ENCODE measurements at regions not wholly inside any gene's neighbourhood (a gene's known extent, or its start where the extent isn't known, plus 50 kb on each side); places are given as distances from the start of the nearest gene placed in this dataset.
"Not testable (repeated sequence)": the region's sequence is repeated elsewhere in the genome, so short reads cannot be mapped to it uniquely, and the experiment has no call there.

DNA sequence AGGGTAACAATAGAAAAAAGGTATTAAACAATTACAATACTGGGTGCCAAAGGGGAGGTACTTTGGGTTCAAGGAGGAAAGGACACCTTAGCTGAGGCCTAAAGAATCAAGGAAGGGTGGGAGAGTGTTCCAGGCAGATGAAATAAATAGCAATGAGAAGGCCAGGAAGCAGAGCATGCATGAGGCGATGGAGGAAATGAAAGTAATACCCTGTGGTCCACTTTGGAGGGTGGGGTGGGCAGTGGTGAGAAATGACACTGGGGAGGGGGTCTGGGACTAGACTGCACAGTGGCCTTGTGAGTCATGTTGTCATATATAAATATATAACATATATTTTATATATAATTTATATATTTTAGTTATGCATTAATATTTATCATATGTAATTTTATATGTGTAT is 55.9 kb downstream of the BHLHE40 start:
- ATAC-seq (ENCODE audit: poor library complexity): no peak
- no peak for DNase-seq
- intact Hi-C loops (cut with DNase I): no loop called here

DNA sequence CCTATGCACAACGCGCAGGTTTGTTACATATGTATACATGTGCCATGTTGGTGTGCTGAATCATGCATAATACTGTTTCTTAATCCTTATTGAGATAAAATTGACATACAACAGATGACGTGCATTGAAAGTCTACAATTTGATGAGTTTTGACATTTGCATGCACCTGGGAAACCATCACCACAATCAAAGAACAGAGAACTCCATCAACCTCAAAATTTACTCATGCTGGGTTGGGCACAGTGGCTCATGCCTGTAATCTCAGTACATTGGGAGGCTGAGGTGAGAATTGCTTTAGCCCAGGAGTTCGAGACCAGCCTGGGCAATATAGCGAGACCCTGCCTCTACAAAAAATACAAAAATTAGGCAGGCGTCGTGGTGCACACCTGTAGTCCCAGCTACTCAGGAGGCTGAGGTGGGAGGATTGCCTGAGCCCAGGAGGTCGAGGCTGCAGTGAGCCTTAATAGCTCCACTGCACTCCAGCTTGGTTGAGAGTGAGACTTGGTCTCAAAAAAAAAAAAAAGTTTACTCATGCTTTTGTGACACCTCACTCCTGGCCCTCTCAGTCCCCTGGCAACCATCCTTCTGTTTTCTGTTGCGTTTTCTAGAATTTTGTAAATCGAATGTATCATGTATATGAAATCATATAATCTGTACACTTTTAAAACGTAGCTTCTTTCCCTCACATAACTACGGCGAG is 56.6 kb downstream of the BHLHE40 start:
- DNase-seq (no peak), ATAC-seq (ENCODE audit: poor library complexity) (no peak)
- intact Hi-C loops (cut with DNase I): no loop called here

DNA sequence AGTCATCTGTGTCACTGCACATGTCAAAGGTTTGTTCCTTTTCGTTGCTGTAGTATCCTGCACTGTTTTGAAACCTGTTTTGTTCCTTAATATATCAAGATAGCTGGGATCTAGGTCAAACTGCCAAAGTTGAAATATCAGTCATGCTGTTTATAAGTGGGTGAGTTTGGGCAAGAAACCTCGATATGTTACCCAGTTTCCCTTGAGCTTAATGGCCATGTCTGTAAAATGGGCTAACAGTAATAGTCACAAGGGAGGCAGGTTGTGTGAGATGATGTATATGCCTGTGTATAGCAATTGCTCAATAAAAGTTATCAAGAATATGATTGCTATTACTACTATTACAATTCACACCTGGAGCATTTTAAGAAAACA is 57.1 kb downstream of the BHLHE40 start:
- DNase-seq (no peak), ATAC-seq (ENCODE audit: poor library complexity) (no peak)
- intact Hi-C loops (cut with DNase I): no loop called here

DNA sequence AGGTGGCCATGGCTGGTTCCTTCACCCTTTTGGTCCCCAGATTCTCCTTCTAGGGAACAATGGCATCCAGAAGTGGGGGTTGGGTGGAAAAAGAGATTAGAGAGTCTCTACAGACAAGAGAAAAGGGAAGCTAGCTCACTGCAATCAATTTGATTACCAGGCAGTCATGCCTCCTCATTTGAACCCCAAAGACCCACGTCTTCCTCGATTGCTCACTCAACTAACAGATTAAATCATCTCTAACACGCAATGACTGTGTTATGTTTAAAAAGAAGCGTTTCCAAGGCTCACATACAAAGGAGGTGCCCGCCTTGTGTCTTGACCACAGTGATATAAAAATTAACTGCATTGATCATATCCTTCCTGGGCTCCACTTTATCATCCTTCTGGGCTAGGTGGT is 57.6 kb downstream of the BHLHE40 start:
- intact Hi-C loops (cut with DNase I): no loop called here
- DNase-seq (no peak), ATAC-seq (ENCODE audit: poor library complexity) (no peak)

DNA sequence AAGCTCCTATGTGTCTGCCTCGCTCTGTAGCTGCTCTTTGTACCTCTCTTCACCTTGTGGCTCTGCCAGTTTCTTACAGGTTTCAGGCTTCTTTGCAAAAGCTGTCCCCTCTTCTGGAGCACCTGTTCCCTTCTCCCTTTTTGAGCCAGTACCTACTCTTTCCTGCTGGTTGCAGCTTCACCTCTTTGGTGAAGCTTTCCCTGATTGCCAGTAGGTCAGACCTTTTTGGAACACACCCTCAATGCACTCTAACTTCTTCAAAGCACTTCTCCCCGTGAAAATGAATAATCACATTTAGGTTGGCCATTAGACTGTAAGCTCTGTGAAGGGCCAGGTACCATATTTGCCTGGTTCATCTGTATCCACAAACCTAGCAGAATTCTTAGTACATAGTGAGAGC is 60.3 kb downstream of the BHLHE40 start:
- intact Hi-C loops (cut with DNase I): no loop called here
- ATAC-seq (ENCODE audit: poor library complexity) (no peak), DNase-seq (no peak)

DNA sequence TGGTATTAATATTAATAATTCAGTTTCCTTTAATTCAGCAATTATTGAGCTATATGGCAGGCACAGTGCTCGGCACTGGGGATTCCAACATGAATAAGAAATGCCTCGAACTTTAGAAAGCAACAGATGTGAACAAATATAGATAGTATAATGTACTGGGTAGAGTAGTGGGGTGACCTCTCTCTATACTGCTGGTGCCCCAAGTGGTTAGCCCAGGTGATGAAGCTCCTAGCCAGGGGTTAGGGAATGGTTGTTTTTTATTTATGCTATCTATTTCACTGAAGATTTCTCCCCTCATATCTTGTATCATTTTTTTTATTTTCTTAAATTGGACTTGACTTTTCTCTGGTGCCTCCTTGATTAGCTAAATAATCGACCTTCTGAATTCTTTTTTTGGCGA is 62.1 kb downstream of the BHLHE40 start:
- intact Hi-C loops (cut with DNase I): no loop called here
- DNase-seq: no peak
- ATAC-seq (ENCODE audit: poor library complexity): no peak

DNA sequence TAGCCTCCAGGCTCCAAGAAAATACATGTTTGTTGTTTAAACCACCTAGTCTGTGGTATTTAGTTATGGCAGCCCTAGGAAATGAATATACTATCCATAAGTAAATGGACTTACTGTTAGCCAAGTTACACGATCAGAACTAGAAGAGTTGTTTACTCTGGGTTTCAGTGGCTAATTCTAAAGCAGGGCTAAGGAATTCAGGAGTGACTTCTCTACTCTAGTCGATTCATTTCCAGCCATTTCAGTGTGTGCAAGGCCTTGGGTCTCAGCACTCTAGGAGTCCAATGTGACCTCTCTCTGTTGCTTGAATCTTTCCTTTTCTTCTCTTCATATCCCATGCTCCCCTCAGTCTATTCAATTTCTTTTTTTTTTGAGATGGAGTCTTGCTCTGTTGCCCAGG is 66.7 kb downstream of the BHLHE40 start:
- DNase-seq (no peak), ATAC-seq (ENCODE audit: poor library complexity) (no peak)
- intact Hi-C loops (cut with DNase I): loop anchor here (5.0 kb wide), 1 partner anchor 329 kb away; no protein-coding TSS in a partner anchor

DNA sequence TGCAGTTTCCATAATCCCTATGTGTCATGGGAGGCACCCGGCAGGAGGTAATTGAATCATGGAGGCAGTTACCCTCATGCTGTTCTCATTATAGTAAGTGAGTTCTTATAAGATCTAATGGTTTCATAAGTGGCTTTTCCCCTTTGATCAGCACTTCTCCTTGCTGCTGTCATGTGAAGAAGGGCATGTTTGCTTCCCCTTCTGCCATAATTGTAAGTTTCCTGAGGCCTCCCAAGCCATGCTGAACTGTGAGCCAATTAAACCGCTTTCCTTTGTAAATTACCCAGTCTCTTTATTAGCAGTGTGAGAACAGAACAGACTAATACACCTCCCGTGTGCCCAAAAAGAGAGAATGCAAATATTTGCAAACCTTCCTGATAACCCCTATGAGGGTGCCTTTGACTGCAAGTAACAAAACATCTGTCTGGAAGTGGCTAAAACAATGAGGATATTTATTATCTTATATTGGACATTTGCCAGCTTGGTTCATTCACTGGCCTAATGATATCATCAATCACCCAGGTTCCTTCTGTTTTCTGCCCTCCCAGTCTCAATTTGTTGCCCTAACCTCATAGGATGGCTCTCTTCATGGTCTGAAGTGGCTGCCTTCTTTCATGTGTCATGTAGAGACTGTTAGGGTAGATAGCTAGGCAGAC is 68.7 kb downstream of the BHLHE40 start:
- no peak for DNase-seq
- intact Hi-C loops (cut with DNase I): loop anchor here (5.0 kb wide), 1 partner anchor 331 kb away; no protein-coding TSS in a partner anchor
- ATAC-seq (ENCODE audit: poor library complexity): no peak

DNA sequence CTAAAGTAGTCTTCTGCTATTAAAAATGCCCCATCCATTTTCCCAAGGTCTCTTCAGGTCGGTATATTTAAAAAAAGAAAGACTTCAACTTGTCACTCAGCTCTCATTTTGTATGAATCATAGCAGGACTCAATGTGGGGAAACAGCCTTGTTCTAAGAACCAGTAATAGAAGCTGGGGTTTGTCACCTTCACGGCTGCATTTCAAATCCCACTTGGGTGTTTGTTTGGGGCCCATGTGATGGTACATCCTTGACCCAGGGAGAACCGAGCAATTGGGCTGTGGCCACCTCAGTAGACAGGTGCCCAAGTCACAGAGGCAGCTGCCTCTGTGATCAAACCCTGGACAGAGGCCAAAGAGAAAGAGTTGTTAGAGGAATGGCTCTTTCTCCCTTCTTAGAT is 70.3 kb upstream of the ARL8B start:
- DNase-seq: no peak
- intact Hi-C loops (cut with DNase I): no loop called here
- no peak for ATAC-seq (ENCODE audit: poor library complexity)

DNA sequence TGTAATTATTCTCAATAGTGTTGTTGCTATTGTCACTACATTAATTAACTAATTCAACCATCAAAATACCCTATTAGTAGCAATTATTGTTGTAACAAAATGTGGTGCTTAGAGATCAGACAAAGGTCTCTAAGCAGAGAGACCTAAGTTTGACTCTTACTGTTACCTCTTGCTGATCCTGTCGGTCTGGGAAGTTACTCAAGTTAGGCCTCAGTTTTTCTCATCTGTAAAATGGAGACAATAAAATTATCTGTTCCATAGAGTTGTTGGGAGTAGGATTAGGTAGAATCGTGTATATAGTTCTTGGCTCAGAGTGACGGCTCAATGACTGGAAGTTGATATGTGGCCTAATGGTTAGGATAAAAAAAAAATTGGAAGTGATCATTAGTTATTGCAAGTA is 69.8 kb upstream of the ARL8B start:
- ATAC-seq (ENCODE audit: poor library complexity): no peak
- intact Hi-C loops (cut with DNase I): no loop called here
- no peak for DNase-seq

DNA sequence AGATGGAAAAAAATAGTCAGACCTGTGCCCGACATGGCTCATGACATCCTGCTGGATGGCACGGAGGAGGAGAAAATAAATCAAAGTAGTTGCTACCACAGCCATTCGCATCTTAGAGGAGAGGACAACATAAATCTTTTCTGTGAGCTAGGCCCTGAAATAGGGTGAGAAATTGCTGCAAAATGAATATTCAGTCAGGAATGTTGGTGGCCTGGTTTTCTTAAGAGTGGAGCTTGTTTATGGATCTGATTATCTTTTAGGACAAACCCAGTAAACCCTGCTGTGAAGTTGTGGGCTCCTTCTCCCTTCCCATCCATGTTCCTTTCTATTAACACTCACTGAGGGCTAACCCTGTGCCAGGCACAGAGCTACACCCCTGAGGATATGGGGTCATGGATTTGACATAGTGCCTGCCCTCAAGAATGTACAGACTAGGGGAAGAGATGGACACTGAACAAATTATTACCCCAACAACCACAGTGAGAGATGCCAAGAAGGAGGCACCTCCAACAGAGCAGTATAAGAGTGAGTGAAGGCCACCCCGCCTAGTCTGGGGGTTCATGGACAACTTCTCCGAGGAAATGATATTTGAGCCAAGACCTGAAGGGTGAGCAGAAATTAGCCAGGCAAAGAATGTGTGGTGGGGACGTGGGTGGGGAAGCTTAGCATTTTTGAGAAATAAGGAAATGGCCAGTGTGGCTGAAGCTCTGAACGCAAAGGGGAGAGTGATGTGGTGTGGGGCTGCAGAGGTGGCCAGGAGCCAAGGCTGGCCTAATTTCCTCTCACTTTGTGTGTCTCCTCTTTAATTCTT is 68.9 kb upstream of the ARL8B start:
- ATAC-seq (ENCODE audit: poor library complexity) (no peak), DNase-seq (no peak)
- intact Hi-C loops (cut with DNase I): no loop called here

DNA sequence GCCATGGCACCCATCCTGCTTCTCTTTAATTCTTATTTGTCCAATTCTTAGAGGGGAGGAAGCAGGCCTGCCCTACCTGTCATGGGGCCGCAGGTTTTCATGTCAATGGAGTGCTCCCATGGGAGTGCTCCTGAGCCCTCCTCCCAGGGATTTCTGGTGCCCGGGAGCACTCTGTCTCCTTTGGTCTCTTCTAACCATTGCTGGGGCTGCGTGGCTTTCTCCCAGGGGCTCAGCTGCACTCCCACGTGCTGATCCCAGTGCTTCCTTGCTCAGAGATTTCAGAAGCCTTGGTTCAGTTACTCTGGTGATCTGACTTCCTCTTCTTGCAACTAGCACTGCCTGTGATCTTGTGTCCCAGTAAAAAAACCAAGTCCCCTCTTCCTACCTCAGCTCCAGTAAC is 68.0 kb upstream of the ARL8B start:
- DNase-seq (no peak), ATAC-seq (ENCODE audit: poor library complexity) (no peak)
- intact Hi-C loops (cut with DNase I): no loop called here

DNA sequence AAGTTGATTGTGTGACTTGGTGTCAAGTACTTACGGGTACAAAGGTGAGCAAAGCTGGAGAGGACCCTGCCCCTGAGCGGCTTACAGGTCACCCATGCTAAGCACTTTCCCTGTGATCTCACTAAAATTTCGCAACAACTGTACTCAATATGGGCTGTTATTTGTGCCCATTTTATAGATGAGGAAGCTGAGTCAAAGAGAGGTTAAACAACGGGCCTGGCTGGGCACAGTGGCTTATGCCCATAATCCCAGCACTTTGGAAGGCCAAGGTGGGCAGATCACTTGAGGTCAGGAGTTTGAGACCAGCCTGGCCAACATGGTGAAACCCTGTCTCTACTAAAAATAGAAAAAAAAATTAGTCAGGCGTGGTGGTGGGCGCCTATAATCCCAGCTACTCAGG is 67.5 kb upstream of the ARL8B start:
- intact Hi-C loops (cut with DNase I); DNase-seq; ATAC-seq (ENCODE audit: poor library complexity): not testable (repeated sequence)

DNA sequence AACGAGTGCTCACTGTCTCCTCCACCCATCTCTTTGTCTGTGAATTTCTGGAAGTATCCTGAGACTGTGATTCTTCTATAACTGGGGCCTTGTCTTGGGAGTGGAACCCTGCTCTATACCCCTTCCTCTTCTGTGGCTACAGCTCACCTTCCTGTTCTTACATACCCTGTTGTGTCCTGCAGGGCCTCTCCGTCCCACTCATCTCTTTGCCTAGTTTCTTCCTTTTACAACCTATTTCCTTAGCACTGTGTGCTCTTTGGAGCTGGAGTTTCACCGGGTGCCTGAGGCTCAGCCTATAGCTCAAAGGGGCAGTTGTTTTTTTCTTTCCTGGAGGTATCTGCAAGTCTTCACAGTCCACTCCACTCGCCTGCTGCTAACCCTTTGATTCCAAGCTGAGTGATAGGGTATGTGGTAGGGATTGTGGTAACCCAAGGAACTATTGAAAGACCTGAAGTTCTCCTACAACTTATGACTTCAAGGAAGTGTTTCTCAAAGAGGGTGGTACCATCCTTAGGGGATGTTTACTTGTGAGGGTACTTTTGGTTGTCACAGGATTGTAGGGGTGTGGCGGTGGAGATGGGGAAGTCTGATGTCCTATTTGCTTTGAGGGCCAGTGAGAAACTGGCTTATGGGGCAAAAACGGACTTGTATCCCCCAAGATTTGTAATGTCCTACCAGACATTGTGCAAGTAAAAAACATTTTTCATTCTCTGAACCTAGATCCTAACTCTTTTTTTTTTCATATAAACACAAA is 66.6 kb upstream of the ARL8B start:
- DNase-seq: no peak
- ATAC-seq (ENCODE audit: poor library complexity): no peak
- intact Hi-C loops (cut with DNase I): loop anchor here (5.0 kb wide), 1 partner anchor 398 kb away; no protein-coding TSS in a partner anchor

DNA sequence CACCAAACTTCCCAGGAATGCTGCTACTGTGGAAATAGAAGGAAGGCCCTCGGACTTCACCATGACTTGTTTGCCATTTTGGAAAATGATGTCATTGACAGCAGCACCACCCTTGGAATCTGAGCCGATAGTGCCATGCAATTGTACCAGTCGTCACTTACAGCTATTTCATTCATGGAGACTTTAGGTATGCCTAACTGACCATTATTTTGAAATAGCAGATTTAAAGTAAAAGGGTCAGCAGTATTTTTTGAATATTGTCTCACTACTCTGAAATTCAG is 66.0 kb upstream of the ARL8B start:
- ATAC-seq (ENCODE audit: poor library complexity) (no peak), DNase-seq (no peak)
- intact Hi-C loops (cut with DNase I): loop anchor here (5.0 kb wide), 1 partner anchor 399 kb away; no protein-coding TSS in a partner anchor

DNA sequence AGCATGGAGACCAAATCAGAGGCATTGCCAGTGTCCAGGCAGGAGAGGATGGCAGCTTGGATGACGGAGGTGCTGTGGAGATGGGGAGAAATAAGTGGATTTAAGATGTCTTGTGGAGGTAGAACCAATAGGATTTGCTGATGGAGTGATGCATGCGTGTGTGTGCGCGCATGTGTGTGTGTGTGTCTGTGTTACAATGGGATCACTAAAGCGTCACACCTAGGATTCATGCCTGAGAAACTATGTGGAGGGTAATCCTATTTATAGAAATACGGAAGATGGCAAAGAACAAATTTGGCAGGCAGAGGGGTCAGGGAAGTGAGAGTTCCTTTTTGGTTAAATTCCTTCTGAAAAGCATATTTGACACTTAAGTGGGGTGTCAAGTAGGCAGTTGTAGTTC is 64.8 kb upstream of the ARL8B start:
- peak; percentile 40 for ATAC-seq (ENCODE audit: poor library complexity)
- DNase-seq: no peak
- intact Hi-C loops (cut with DNase I): loop anchor here (1.0 to 5.0 kb wide), 2 partner anchors 346 to 400 kb away; no protein-coding TSS in a partner anchor

DNA sequence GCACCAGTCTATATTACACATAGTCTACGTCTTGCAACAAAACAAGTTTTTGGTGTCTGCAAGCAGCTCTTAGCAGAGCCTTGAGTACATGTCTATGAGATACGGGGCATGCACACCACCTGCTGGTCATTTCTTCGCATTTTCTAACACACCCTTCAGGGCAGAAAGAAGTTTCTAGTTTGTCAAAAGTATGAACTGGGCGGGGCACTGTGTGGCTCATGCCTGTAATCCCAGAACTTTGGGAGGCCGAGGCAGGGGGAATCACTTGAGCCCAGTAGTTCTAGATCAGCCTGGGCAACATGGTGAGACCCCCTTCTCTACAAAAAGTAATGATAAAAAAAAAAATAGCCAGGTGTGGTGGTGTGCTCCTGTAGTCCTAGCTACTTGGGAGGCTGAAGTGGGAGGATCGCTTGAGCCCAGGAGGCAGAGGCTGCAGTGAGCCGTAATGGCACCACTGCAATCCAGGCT is 64.2 kb upstream of the ARL8B start:
- peak; percentile 95 for ATAC-seq (ENCODE audit: poor library complexity)
- intact Hi-C loops (cut with DNase I): loop anchor here (1.0 to 5.0 kb wide), 2 partner anchors 347 to 401 kb away; no protein-coding TSS in a partner anchor
- peak; percentile 73 for DNase-seq

DNA sequence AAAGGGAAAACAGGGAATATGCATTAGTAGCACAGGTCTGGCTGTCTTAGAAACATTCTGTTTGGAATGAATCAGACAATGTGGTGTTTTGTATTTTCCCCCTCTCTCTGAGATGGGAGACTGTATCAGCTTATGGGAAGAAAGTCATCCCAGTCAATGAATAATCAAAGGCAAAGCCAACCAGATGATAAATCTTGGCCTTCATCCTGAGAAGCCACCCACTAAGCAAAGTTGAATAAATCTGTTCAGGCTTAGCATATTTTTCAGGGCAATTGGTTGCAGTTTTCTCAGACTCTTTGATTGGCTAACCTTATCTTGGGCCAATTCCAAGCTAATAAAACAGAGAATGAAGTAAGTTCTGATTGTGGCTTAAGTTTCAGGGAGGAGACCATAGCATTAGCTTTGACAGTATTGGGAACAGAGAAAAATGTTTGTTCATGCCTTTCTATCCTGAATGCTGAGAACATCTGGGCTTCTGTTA is 63.6 kb upstream of the ARL8B start:
- intact Hi-C loops (cut with DNase I): loop anchor here (5.0 kb wide), 1 partner anchor 401 kb away; no protein-coding TSS in a partner anchor
- DNase-seq: no peak
- peak; percentile 6 for ATAC-seq (ENCODE audit: poor library complexity)

DNA sequence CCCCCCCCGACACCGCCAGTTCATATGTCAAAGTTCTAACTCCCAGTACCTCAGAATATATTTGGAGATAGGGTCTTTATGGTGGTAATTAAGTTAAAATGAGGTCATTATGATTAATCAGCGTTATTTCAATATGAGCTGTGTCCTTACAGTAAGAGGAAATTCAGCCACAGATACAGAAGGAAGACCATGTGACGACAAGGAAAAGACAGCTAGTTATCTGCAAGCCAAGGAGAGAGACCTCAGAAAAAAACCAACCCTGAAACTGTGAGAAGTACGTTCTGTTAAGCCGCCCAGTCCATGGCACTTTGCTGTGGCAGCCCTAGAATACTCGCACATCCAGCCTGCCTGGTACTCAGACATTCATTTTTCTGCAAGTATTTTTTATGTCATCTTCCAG is 62.3 kb upstream of the ARL8B start:
- DNase-seq (no peak), ATAC-seq (ENCODE audit: poor library complexity) (no peak)
- intact Hi-C loops (cut with DNase I): loop anchor here (5.0 kb wide), 1 partner anchor 402 kb away; no protein-coding TSS in a partner anchor
